Body of pancreas (tissue), 4 donors: ENCODE measurements at regions not wholly inside any gene's neighbourhood (a gene's known extent, or its start where the extent isn't known, plus 50 kb on each side); places are given as distances from the start of the nearest gene placed in this dataset.
"Not testable (repeated sequence)": the region's sequence is repeated elsewhere in the genome, so short reads cannot be mapped to it uniquely, and the experiment has no call there.

Experiments used
- ATAC-seq: fragments of 150-250 bp; one replicate; pipeline ENCODE4 v1.9.1; 2016
- DNase-seq, 4 donors: peaks; one replicate each; pipeline ENCODE4 v3.0.0-alpha.2; 2019
- H3K27ac ChIP-seq, 4 donors: fragments of 200-600 bp; sonication (generic); 1 replicate in 3 of 4; 2 replicates in 1 of 4; pipeline versions ENCODE4 v1.5.1 to v1.6.1; 2016 to 2019; ENCODE audit warnings: mild to moderate bottlenecking in 1 of 4, mixed read lengths in 1 of 4, moderate library complexity in 1 of 4
- H3K27me3 ChIP-seq, 2 donors: fragments of 200-600 bp; sonication (generic); one replicate each; pipeline ENCODE4 v1.6.0; 2016; ENCODE audit warnings: mild to moderate bottlenecking in 1 of 2
- H3K36me3 ChIP-seq, 2 donors: fragments of 200-600 bp; sonication (generic); replicated peaks in 1 of 2; 2 replicates each; pipeline ENCODE4 v1.5.1; 2016; ENCODE audit warnings: low read depth in 2 of 2; ENCODE audit not compliant: insufficient read depth in 1 of 2
- H3K4me1 ChIP-seq: fragments of 200-600 bp; sonication (generic); one replicate; pipeline ENCODE4 v1.6.0; 2016
- H3K4me3 ChIP-seq, 2 donors: fragments of 200-600 bp; sonication (generic); 1 replicate in 1 of 2; 2 replicates in 1 of 2; pipeline ENCODE4 v1.5.1; 2016 to 2019
- H3K9me3 ChIP-seq, 3 donors: fragments of 200-600 bp; sonication (generic); 1 replicate in 2 of 3; 2 replicates in 1 of 3; pipeline ENCODE4 v1.5.1; 2016
- POLR2A ChIP-seq, 3 donors: fragments of 450-650 bp; IDR thresholded peaks; one replicate each; pipeline ENCODE4 v1.6.1; 2016; ENCODE audit warnings: antibody characterized with exemption in 3 of 3, mild to moderate bottlenecking in 2 of 3
- WGBS, 2 donors: methylation state at CpG; one replicate each; pipeline ENCODE4 v1.1.5; 2017; 5-methylcytosine and 5-hydroxymethylcytosine counted together
- intact Hi-C: fragments of 100-400 bp; cut with DNase I; formaldehyde crosslinking; loops from one replicate; pipeline ENCODE4 v1.15.1; 2023
- TF ChIP-seq, protein P1 (sequence below), 7 experiments: fragments of 450-650 bp in 4 of 7; fragments of 200-600 bp in 3 of 7; sonication (generic) in 3 of 7; IDR thresholded peaks; one replicate each; pipeline ENCODE4 v1.5.1; 2016 to 2019; ENCODE audit warnings: antibody characterized with exemption in 7 of 7

GRCh38 chr13:88824218-88824617, 1153.0 kb downstream of the SLITRK5 start:
- no peaks in the 10 kb centered on the region for H3K9me3 ChIP-seq
- TF ChIP-seq POLR2A (IDR thresholded peaks at IDR 0.05) = no peak
- TF ChIP-seq, protein P1, sequence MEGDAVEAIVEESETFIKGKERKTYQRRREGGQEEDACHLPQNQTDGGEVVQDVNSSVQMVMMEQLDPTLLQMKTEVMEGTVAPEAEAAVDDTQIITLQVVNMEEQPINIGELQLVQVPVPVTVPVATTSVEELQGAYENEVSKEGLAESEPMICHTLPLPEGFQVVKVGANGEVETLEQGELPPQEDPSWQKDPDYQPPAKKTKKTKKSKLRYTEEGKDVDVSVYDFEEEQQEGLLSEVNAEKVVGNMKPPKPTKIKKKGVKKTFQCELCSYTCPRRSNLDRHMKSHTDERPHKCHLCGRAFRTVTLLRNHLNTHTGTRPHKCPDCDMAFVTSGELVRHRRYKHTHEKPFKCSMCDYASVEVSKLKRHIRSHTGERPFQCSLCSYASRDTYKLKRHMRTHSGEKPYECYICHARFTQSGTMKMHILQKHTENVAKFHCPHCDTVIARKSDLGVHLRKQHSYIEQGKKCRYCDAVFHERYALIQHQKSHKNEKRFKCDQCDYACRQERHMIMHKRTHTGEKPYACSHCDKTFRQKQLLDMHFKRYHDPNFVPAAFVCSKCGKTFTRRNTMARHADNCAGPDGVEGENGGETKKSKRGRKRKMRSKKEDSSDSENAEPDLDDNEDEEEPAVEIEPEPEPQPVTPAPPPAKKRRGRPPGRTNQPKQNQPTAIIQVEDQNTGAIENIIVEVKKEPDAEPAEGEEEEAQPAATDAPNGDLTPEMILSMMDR (IDR thresholded peaks at IDR 0.05) = no peak
- no peaks in the 10 kb centered on the region for H3K27me3 ChIP-seq
- ATAC-seq (no peak), DNase-seq (no peak)
- no peak overlapping the region for H3K4me3 ChIP-seq
- H3K27ac ChIP-seq = no peak overlapping the region
- no peaks in the 10 kb centered on the region for H3K4me1 ChIP-seq
- no peaks in the 10 kb centered on the region for H3K36me3 ChIP-seq
- intact Hi-C loops = no loop called here
- 45 to 54% methylated on average over 4 of the region's 4 CpGs for WGBS, 2 donors

GRCh38 chr13:88840085-88840484, 1168.9 kb downstream of the SLITRK5 start:
- 73 to 76% methylated on average over 3 of the region's 3 CpGs for WGBS, 2 donors
- no peak for ATAC-seq
- Histone ChIP-seq H3K36me3 (no peaks in the 10 kb centered on the region), H3K9me3 (no peaks in the 10 kb centered on the region), H3K27me3 (no peaks in the 10 kb centered on the region), H3K27ac (no peak overlapping the region), H3K4me1 (no peaks in the 10 kb centered on the region), H3K4me3 (no peak overlapping the region)
- DNase-seq = no peak
- TF ChIP-seq, protein P1 (IDR thresholded peaks at IDR 0.05) = no peak
- TF ChIP-seq POLR2A (IDR thresholded peaks at IDR 0.05) = no peak
- intact Hi-C loops = no loop called here

DNA sequence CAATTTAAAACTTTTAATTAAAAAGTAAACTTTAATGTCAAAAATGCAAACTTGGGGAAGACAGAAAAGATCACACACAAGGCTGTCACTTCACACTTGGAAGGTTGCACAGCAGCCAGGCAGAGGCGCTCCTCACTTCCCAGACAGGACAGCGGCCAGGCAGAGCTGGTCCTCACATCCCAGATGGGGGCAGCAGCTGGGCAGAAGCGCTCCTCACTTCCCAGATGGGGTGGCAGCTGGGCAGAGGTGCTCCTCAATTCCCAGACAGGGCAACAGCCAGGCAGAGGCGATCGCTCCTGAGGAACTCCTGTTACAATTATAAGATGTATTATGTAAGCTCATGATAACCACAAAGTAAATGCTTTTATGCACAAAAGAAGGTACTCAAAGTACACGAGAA, 1181.1 kb downstream of the SLITRK5 start:
- not testable (repeated sequence) for H3K9me3 ChIP-seq

GRCh38 chr13:88857256-88857655, 1186.1 kb downstream of the SLITRK5 start:
- Histone ChIP-seq H3K4me1 (no peaks in the 10 kb centered on the region), H3K27ac (no peak overlapping the region), H3K36me3 (no peaks in the 10 kb centered on the region), H3K9me3 (no peaks in the 10 kb centered on the region), H3K4me3 (no peak overlapping the region), H3K27me3 (no peaks in the 10 kb centered on the region)
- intact Hi-C loops = no loop called here
- no peak for TF ChIP-seq POLR2A (IDR thresholded peaks at IDR 0.05)
- TF ChIP-seq, protein P1 (IDR thresholded peaks at IDR 0.05) = no peak
- WGBS, 2 donors = 90 to 95% methylated on average over 1 of the region's 1 CpG
- ATAC-seq (no peak), DNase-seq (no peak)

More for the DNA sequence above, 1181.1 kb downstream of the SLITRK5 start:
- ATAC-seq, H3K36me3 ChIP-seq, DNase-seq, H3K27ac ChIP-seq, intact Hi-C loops, H3K4me3 ChIP-seq, H3K4me1 ChIP-seq, H3K27me3 ChIP-seq: not testable (repeated sequence)
- 73 to 80% methylated on average over 6 of the region's 6 CpGs for WGBS, 2 donors

- H3K27me3 ChIP-seq = no peaks in the 10 kb centered on the region
- H3K4me1 ChIP-seq = no peaks in the 10 kb centered on the region
- WGBS, 2 donors = 44 to 58% methylated on average over 2 of the region's 2 CpGs
- no peak for TF ChIP-seq POLR2A (IDR thresholded peaks at IDR 0.05)
- TF ChIP-seq, protein P1 (IDR thresholded peaks at IDR 0.05) = no peak
- intact Hi-C loops = no loop called here
- no peaks in the 10 kb centered on the region for H3K9me3 ChIP-seq
- no peak for ATAC-seq
- no peak overlapping the region for H3K27ac ChIP-seq
- no peak overlapping the region for H3K4me3 ChIP-seq
- no peaks in the 10 kb centered on the region for H3K36me3 ChIP-seq
- DNase-seq = no peak
These were observed 1191.0 kb downstream of the SLITRK5 start for GRCh38 chr13:88862095-88862620.
